MM.1S (cell line): ENCODE measurements at regions not wholly inside any gene's neighbourhood (a gene's known extent, or its start where the extent isn't known, plus 50 kb on each side); places are given as distances from the start of the nearest gene placed in this dataset.

Experiments used
- DNase-seq: peaks from one replicate; pipeline ENCODE4 v3.0.0-alpha.2; 2015
- H2AFZ ChIP-seq: fragments of 300-600 bp; sonication (generic); 2 replicates; pipeline ENCODE4 v1.6.0; 2016; ENCODE audit warnings: antibody characterized with exemption, low read length
- H3F3A ChIP-seq: fragments of 300-600 bp; sonication (generic); 2 replicates; pipeline ENCODE4 v1.6.1; 2016; ENCODE audit warnings: mild to moderate bottlenecking, antibody characterized with exemption, low read length, moderate library complexity, mixed read lengths; ENCODE audit not compliant: insufficient read depth
- H3K27ac ChIP-seq: fragments of 300-600 bp; sonication (generic); 2 replicates; pipeline ENCODE4 v1.5.1; 2016; ENCODE audit warnings: mild to moderate bottlenecking, low read length
- H3K27me3 ChIP-seq: fragments of 300-600 bp; sonication (generic); replicated peaks from 2 replicates; pipeline ENCODE4 v1.6.0; 2016; ENCODE audit warnings: low read length; ENCODE audit not compliant: insufficient read depth
- H3K36me3 ChIP-seq: fragments of 300-600 bp; sonication (generic); replicated peaks from 2 replicates; pipeline ENCODE4 v1.6.1; 2016; ENCODE audit warnings: mild to moderate bottlenecking, low read length, mixed read lengths; ENCODE audit not compliant: insufficient read depth
- H3K4me1 ChIP-seq: fragments of 300-600 bp; sonication (generic); 2 replicates; pipeline ENCODE4 v1.6.1; 2016; ENCODE audit warnings: low read length, mixed read lengths
- H3K4me2 ChIP-seq: fragments of 300-600 bp; sonication (generic); 2 replicates; pipeline ENCODE4 v1.6.0; 2016; ENCODE audit warnings: low read depth, low read length
- H3K4me3 ChIP-seq: fragments of 300-600 bp; sonication (generic); 2 replicates; pipeline ENCODE4 v1.5.1; 2016; ENCODE audit warnings: low read length, mixed read lengths
- H3K79me2 ChIP-seq: fragments of 300-600 bp; sonication (generic); 2 replicates; pipeline ENCODE4 v1.6.1; 2016; ENCODE audit warnings: mixed run types, low read length, mixed read lengths
- H3K9ac ChIP-seq: fragments of 300-600 bp; sonication (generic); 2 replicates; pipeline ENCODE4 v1.6.1; 2016; ENCODE audit warnings: low read length, mixed read lengths
- H3K9me2 ChIP-seq: fragments of 300-600 bp; sonication (generic); replicated peaks from 2 replicates; pipeline ENCODE4 v1.6.1; 2016; ENCODE audit warnings: mild to moderate bottlenecking, low read length, mixed read lengths; ENCODE audit not compliant: insufficient read depth
- H3K9me3 ChIP-seq: fragments of 300-600 bp; sonication (generic); replicated peaks from 2 replicates; pipeline ENCODE4 v1.6.1; 2016; ENCODE audit warnings: mild to moderate bottlenecking, low read length, mixed read lengths; ENCODE audit not compliant: insufficient read depth
- H4K20me1 ChIP-seq: fragments of 300-600 bp; sonication (generic); 2 replicates; pipeline ENCODE4 v1.6.1; 2016; ENCODE audit warnings: mild to moderate bottlenecking, low read length, moderate library complexity, mixed read lengths; ENCODE audit not compliant: insufficient read depth
- CTCF ChIP-seq: fragments of 300-600 bp; sonication (generic); IDR thresholded peaks from 2 replicates; pipeline ENCODE4 v1.5.1; 2016; ENCODE audit warnings: antibody characterized with exemption, low read length, mixed read lengths
- EZH2 ChIP-seq: fragments of 300-600 bp; sonication (generic); optimal IDR thresholded peaks from 2 replicates; pipeline ENCODE3; 2017; ENCODE audit warnings: low read depth, mild to moderate bottlenecking, antibody characterized with exemption, low read length, mixed read lengths
- EZH2phosphoT487 ChIP-seq: fragments of 300-600 bp; sonication (generic); IDR thresholded peaks from 2 replicates; pipeline ENCODE4 v1.6.1; 2018; ENCODE audit warnings: antibody characterized with exemption, low read length

GRCh38 chr16:76824221-76824620 lies 366.8 kb upstream of the MON1B start:
- TF ChIP-seq EZH2phosphoT487 (no peak), EZH2 (no peak), CTCF (no peak)
- Histone ChIP-seq H3K36me3 (no peaks in the 10 kb centered on the region), H4K20me1 (no peaks in the 10 kb centered on the region)

GRCh38 chr16:76824791-76825190 lies 366.2 kb upstream of the MON1B start:
- TF ChIP-seq CTCF = no peak
- TF ChIP-seq EZH2 = no peak
- no peak for TF ChIP-seq EZH2phosphoT487
- DNase-seq = no peak
- Histone ChIP-seq H4K20me1 (no peaks in the 10 kb centered on the region), H3K27me3 (no peaks in the 10 kb centered on the region), H3K9me3 (no peaks in the 10 kb centered on the region), H3K36me3 (no peaks in the 10 kb centered on the region), H3K4me2 (no peak overlapping the region), H3K27ac (no peak overlapping the region), H2AFZ (no peak overlapping the region), H3K4me1 (no peaks in the 10 kb centered on the region), H3K4me3 (no peak overlapping the region), H3K79me2 (no peaks in the 10 kb centered on the region), H3K9ac (no peak overlapping the region), H3F3A (no peaks in the 10 kb centered on the region), H3K9me2 (no peaks in the 10 kb centered on the region)

More at GRCh38 chr16:76824221-76824620, 366.8 kb upstream of the MON1B start:
- Histone ChIP-seq H3K9me2 (no peaks in the 10 kb centered on the region), H3F3A (no peaks in the 10 kb centered on the region), H3K27me3 (no peaks in the 10 kb centered on the region), H2AFZ (no peak overlapping the region), H3K4me1 (no peaks in the 10 kb centered on the region), H3K79me2 (no peaks in the 10 kb centered on the region), H3K27ac (no peak overlapping the region), H3K4me3 (no peak overlapping the region), H3K9ac (no peak overlapping the region), H3K9me3 (no peaks in the 10 kb centered on the region), H3K4me2 (no peak overlapping the region)
- DNase-seq = no peak

- H3K9me3 ChIP-seq = no peaks in the 10 kb centered on the region
- H4K20me1 ChIP-seq = no peaks in the 10 kb centered on the region
- H3K79me2 ChIP-seq = no peaks in the 10 kb centered on the region
- no peaks in the 10 kb centered on the region for H3K9me2 ChIP-seq
- H3K27me3 ChIP-seq = no peaks in the 10 kb centered on the region
- H3F3A ChIP-seq = no peaks in the 10 kb centered on the region
- H3K4me3 ChIP-seq = no peak overlapping the region
- no peak overlapping the region for H3K4me2 ChIP-seq
- DNase-seq = no peak
- TF ChIP-seq CTCF = no peak
- no peak for TF ChIP-seq EZH2phosphoT487
- TF ChIP-seq EZH2 = no peak
- no peaks in the 10 kb centered on the region for H3K36me3 ChIP-seq
- no peak overlapping the region for H3K27ac ChIP-seq
- no peak overlapping the region for H3K9ac ChIP-seq
- no peak overlapping the region for H2AFZ ChIP-seq
- no peaks in the 10 kb centered on the region for H3K4me1 ChIP-seq
Measured at GRCh38 chr16:76835339-76835738, 355.7 kb upstream of the MON1B start.
